CD14-positive monocyte (primary cell): ENCODE measurements at regions not wholly inside any gene's neighbourhood (a gene's known extent, or its start where the extent isn't known, plus 50 kb on each side); places are given as distances from the start of the nearest gene placed in this dataset.

Source experiments
- DNase-seq, 3 donors: peaks; one replicate each; pipeline ENCODE4 v3.0.0-alpha.2; 2011 to 2022
- H2AFZ ChIP-seq: 2 replicates; pipeline ENCODE4 v1.6.0; 2012; ENCODE audit warnings: mild to moderate bottlenecking, low read depth, low read length, inconsistent platforms; ENCODE audit not compliant: insufficient read depth, poor library complexity, severe bottlenecking
- H3K27ac ChIP-seq, 2 donors: 1 replicate in 1 of 2; 2 replicates in 1 of 2; pipeline ENCODE4 v1.5.1; 2012 to 2013; ENCODE audit warnings: low read length in 2 of 2, control low read depth in 1 of 2, inconsistent platforms in 1 of 2, low read depth in 1 of 2, mild to moderate bottlenecking in 1 of 2
- H3K27me3 ChIP-seq, 2 donors: one replicate each; pipeline versions ENCODE4 v1.6.0 to v1.6.1; 2011 to 2013; ENCODE audit warnings: low read length in 2 of 2; ENCODE audit not compliant: control insufficient read depth in 2 of 2, insufficient read depth in 2 of 2
- H3K36me3 ChIP-seq, 2 donors: replicated peaks in 1 of 2; 1 replicate in 1 of 2; 2 replicates in 1 of 2; pipeline versions ENCODE4 v1.5.1 to v1.6.1; 2012 to 2013; ENCODE audit warnings: low read length in 2 of 2, control low read depth in 1 of 2, inconsistent platforms in 1 of 2, mild to moderate bottlenecking in 1 of 2; ENCODE audit not compliant: insufficient read depth in 2 of 2, control insufficient read depth in 1 of 2
- H3K4me1 ChIP-seq, 2 donors: 1 replicate in 1 of 2; 2 replicates in 1 of 2; pipeline versions ENCODE4 v1.5.1 to v1.6.1; 2012 to 2013; ENCODE audit warnings: low read length in 2 of 2, control low read depth in 1 of 2, inconsistent platforms in 1 of 2, mild to moderate bottlenecking in 1 of 2, moderate library complexity in 1 of 2; ENCODE audit not compliant: insufficient read depth in 2 of 2, control insufficient read depth in 1 of 2
- H3K4me2 ChIP-seq: replicated peaks from 2 replicates; pipeline ENCODE3; 2012; ENCODE audit warnings: low read length, moderate library complexity, mild to moderate bottlenecking; ENCODE audit not compliant: poor library complexity, severe bottlenecking; ENCODE audit errors: extremely low read depth
- H3K4me3 ChIP-seq, 3 experiments: fragments of 200-600 bp in 1 of 3; sonication (generic) in 1 of 3; replicated peaks in 1 of 3; 1 replicate in 2 of 3; 2 replicates in 1 of 3; pipeline ENCODE4 v1.5.1; 2011 to 2013; ENCODE audit warnings: low read length in 3 of 3, mild to moderate bottlenecking in 3 of 3, control low read depth in 2 of 3, low read depth in 2 of 3, inconsistent platforms in 1 of 3, moderate library complexity in 1 of 3
- H3K79me2 ChIP-seq: 2 replicates; pipeline ENCODE4 v1.6.0; 2012; ENCODE audit warnings: mild to moderate bottlenecking, control low read depth, inconsistent platforms, low read length, moderate library complexity; ENCODE audit not compliant: insufficient read depth
- H3K9ac ChIP-seq: 2 replicates; pipeline ENCODE4 v1.6.0; 2017; ENCODE audit warnings: low read length, mild to moderate bottlenecking; ENCODE audit not compliant: insufficient read depth, poor library complexity, severe bottlenecking
- H3K9me3 ChIP-seq, 2 donors: replicated peaks in 1 of 2; 1 replicate in 1 of 2; 2 replicates in 1 of 2; pipeline versions ENCODE4 v1.5.1 to v1.6.1; 2012 to 2013; ENCODE audit warnings: low read length in 2 of 2, control low read depth in 1 of 2; ENCODE audit not compliant: control insufficient read depth in 1 of 2, insufficient read depth in 1 of 2
- H4K20me1 ChIP-seq: 2 replicates; pipeline ENCODE4 v1.6.0; 2012; ENCODE audit warnings: mild to moderate bottlenecking, low read length, control low read depth, moderate library complexity; ENCODE audit not compliant: insufficient read depth
- H3K27ac Mint-ChIP-seq, 7 donors: one replicate each; pipeline ENCODE4 v1.8.0; 2020; ENCODE audit warnings: mild to moderate bottlenecking in 7 of 7, mixed read lengths in 7 of 7, moderate library complexity in 6 of 7, inconsistent platforms in 2 of 7
- H3K27me3 Mint-ChIP-seq, 3 donors: one replicate each; pipeline ENCODE4 v1.8.0; 2021 to 2022; ENCODE audit warnings: low read depth in 3 of 3, mild to moderate bottlenecking in 3 of 3, mixed read lengths in 3 of 3, moderate library complexity in 3 of 3, inconsistent platforms in 1 of 3
- H3K36me3 Mint-ChIP-seq, 2 donors: one replicate each; pipeline ENCODE4 v1.8.0; 2020; ENCODE audit warnings: mixed read lengths in 2 of 2, inconsistent platforms in 1 of 2, mild to moderate bottlenecking in 1 of 2
- H3K4me1 Mint-ChIP-seq: one replicate; pipeline ENCODE4 v1.8.0; 2020; ENCODE audit warnings: mild to moderate bottlenecking, mixed read lengths
- H3K4me3 Mint-ChIP-seq, 2 donors: one replicate each; pipeline ENCODE4 v1.8.0; 2020; ENCODE audit warnings: mild to moderate bottlenecking in 2 of 2, mixed read lengths in 2 of 2, moderate library complexity in 1 of 2
- H3K9me3 Mint-ChIP-seq, 7 donors: one replicate each; pipeline ENCODE4 v1.8.0; 2020 to 2022; ENCODE audit warnings: mixed read lengths in 7 of 7, mild to moderate bottlenecking in 6 of 7, moderate library complexity in 6 of 7, inconsistent platforms in 2 of 7
- CTCF ChIP-seq: fragments of 200-600 bp; IDR thresholded peaks from one replicate; pipeline ENCODE4 v1.8.0; 2022; ENCODE audit warnings: antibody characterized with exemption, mild to moderate bottlenecking
- WGBS: methylation state at CpG from one replicate; pipeline ENCODE4 v1.1.5; 2013; ENCODE audit warnings: missing lambda C conversion rate; ENCODE audit not compliant: insufficient coverage; 5-methylcytosine and 5-hydroxymethylcytosine counted together
- intact Hi-C, 2 donors: fragments of 100-400 bp; cut with micrococcal nuclease; formaldehyde crosslinking; loops; one replicate each; pipeline versions ENCODE4 v1.15.0 to v1.15.1; 2023

- Histone ChIP-seq H3K4me2 (no peak overlapping the region), H3K27me3 (no peaks in the 10 kb centered on the region), H3K27ac (no peak overlapping the region), H2AFZ (no peak overlapping the region), H3K79me2 (no peaks in the 10 kb centered on the region), H3K9me3 (no peaks in the 10 kb centered on the region), H3K9ac (no peak overlapping the region), H4K20me1 (no peaks in the 10 kb centered on the region), H3K4me1 (peaks cover 8 to 11% of the 10 kb centered on the region in 2 donors), H3K4me3 (no peak overlapping the region), H3K36me3 (no peaks in the 10 kb centered on the region)
- WGBS: 100% methylated on average over 2 of the region's 2 CpGs
- Mint-ChIP-seq H3K27me3 (peaks cover 0 to 4% (median 2%) of the 10 kb centered on the region in 3 donors), H3K27ac (peak overlapping the region in 1 of 7 donors; percentile 34), H3K9me3 (peaks cover 0 to 2% (median 0%) of the 10 kb centered on the region in 7 donors), H3K4me3 (no peak overlapping the region), H3K4me1 (peaks cover 14% of the 10 kb centered on the region), H3K36me3 (no peaks in the 10 kb centered on the region)
- no peak for DNase-seq
- intact Hi-C loops: no loop called here
- no peak for TF ChIP-seq CTCF
Measured at GRCh38 chr1:116289193-116289592, 83.9 kb upstream of the ATP1A1 start.

- H4K20me1 ChIP-seq: no peaks in the 10 kb centered on the region
- Mint-ChIP-seq H3K4me3 (no peak overlapping the region), H3K9me3 (no peaks in the 10 kb centered on the region), H3K4me1 (peaks cover 14% of the 10 kb centered on the region), H3K36me3 (no peaks in the 10 kb centered on the region), H3K27ac (no peak overlapping the region), H3K27me3 (peaks cover 0 to 2% (median 2%) of the 10 kb centered on the region in 3 donors)
- H3K4me2 ChIP-seq: no peak overlapping the region
- H3K9ac ChIP-seq: no peak overlapping the region
- 96% methylated on average over 2 of the region's 3 CpGs for WGBS
- no peaks in the 10 kb centered on the region for H3K9me3 ChIP-seq
- H3K79me2 ChIP-seq: no peaks in the 10 kb centered on the region
- no peak overlapping the region for H3K27ac ChIP-seq
- H3K27me3 ChIP-seq: no peaks in the 10 kb centered on the region
- no peak for TF ChIP-seq CTCF
- no peak for DNase-seq
- peaks cover 8 to 11% of the 10 kb centered on the region in 2 donors for H3K4me1 ChIP-seq
- H2AFZ ChIP-seq: no peak overlapping the region
- no peaks in the 10 kb centered on the region for H3K36me3 ChIP-seq
- intact Hi-C loops: no loop called here
- no peak overlapping the region for H3K4me3 ChIP-seq
Measured at GRCh38 chr1:116290085-116290705, 82.8 kb upstream of the ATP1A1 start.
